ENCODE measurements at regions not wholly inside any gene's neighbourhood (a gene's known extent, or its start where the extent isn't known, plus 50 kb on each side); places are given as distances from the start of the nearest gene placed in this dataset.

GRCh38 chr14:97368049-97368448 lies 570.9 kb downstream of the VRK1 start:
- DNase-seq = no peak

GRCh38 chr14:97368900-97369564 lies 571.9 kb downstream of the VRK1 start:
- DNase-seq = no peak

DNA sequence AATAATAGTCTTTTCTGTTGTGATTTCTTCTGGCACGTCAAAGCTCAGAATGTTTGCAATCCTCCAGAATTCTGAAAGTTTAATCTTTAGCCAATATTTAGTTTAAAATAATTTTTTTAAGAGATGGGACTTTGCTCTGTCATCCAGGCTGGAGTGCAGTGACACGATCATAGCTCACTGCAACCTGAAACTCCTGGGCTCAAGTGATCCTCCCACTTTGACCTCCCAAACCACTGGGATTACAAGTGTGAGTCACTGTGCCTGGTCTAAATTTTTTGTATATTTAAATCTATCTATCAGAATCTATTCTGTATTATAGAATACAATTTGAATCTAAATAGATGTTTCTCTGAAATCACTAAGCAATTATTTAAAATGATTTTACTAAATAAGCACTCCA lies 572.7 kb downstream of the VRK1 start:
- DNase-seq = no peak

DNA sequence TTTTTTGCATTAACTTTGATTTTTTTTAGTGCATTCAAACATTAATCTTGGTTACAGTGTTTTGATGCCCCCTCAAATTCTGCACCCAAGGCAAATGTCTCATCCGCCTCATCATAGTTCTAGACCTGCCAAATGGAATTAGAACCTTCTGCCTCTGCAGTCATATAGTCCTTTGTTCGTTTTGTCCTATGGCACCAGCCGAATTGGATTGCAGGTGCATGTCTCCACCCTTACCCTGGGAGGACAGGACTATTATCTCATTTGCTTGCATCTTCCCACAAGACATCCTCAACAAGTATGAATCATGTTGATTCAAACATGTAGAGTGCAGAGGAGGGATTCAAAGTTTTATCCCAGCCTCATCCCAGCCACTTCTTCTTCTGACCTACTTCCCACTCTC lies 579.1 kb downstream of the VRK1 start:
- DNase-seq = no peak

- no peak for DNase-seq
These were observed 580.4 kb downstream of the VRK1 start for GRCh38 chr14:97377550-97377949.

DNA sequence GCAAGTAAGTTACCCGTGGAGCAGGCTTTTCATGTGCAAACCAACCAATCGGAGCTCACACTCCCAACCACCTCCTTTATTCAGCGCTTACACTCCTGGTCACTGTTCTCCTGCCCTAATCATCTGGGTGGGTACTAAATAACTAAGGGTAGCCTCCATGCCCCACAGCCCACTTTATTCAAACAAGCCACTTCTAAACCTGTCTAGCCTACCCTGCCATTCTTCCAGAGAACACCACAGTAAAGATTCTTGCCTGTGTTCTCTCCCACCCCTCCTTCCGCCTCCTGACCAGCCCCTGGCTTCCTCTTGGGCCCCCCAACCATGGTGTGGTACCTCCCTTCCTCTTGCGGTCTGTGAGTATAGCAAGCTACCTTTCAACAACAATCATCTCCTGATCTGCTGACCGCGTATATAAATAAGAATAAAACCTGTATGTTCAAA lies 581.9 kb downstream of the VRK1 start:
- DNase-seq = peak; percentile 36

- peak; percentile 40 for DNase-seq
These were observed 583.4 kb downstream of the VRK1 start for GRCh38 chr14:97380539-97380941.

GRCh38 chr14:97381309-97381708 lies 584.1 kb downstream of the VRK1 start:
- no peak for DNase-seq

DNA sequence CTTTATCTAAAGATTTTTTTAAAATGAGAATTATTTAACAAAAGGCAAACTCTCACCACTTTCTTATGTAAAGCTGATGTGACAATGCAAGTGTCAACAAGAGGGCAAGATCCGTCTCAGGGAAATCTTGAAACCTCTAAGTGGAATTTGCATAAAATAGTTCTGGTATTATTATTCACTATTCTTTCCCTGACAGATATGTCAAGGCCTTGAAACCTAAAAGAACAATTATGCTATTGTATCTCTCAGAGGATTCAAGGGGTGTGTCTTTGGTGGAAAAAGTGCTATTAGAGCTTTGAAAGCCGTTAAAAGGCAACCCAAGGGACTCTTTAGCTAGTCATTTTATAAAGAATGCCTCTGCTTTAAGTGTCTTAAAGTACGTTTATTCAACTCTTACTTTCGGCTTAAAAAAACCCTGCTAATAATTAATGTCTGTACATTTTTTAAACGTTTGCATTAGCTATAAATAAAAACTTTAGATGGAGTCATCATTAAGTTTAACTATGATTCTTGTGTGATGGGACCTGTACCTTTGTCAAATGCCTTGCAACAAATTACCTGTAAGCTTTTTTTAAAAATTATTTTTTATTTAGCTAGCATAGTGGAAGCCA lies 585.5 kb downstream of the VRK1 start:
- DNase-seq = no peak

GRCh38 chr14:97385727-97386126 lies 588.5 kb downstream of the VRK1 start:
- no peak for DNase-seq

DNA sequence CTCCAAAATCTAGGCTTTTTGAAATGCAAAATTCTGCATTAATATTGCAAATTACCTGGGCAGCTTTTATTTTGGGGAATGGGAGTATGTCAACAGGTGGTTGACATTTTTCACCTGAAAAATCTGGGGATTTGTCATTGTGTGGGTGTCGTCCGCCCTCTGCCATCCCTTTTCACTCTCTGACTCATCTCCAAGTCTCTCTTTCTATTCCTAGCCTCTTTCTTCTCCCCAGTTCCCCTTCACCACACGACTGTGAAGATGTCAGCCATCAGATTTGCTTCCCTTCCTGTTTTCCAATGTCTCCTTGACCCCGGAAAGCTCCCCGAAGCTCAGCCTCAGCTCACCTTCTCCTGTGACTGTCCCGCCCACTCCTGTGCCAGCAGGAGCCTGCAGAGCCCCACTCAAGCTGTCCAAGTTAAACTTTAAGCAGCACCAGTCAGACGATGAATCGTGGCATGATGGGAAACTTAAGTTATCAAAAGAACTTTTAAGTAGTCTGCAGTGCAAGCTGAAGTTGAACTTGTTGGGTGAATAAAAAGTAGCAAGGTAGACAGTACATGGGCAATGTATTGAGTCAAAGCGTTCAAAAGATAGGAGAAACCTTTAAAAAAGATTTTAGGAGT lies 590.2 kb downstream of the VRK1 start:
- DNase-seq = no peak

DNA sequence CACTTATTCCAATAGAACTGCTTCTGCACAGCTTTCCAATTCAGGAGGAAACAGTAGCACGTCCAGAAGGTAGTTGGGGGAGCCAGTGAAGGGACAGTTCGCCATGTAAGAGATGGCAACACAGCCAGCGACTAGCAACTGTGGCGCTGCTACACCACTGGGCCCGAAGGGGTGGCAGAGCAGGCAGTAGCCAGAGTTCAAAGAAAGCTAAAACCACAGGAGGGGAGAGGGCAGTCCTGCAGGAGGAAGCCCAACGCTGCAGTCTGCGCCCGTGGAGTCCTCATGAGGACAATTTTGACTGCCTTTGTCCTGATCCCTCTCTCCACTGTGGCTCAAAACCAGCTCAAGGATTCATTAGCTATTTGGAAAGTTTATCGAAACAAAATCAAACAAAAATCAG lies 591.2 kb downstream of the VRK1 start:
- no peak for DNase-seq

DNA sequence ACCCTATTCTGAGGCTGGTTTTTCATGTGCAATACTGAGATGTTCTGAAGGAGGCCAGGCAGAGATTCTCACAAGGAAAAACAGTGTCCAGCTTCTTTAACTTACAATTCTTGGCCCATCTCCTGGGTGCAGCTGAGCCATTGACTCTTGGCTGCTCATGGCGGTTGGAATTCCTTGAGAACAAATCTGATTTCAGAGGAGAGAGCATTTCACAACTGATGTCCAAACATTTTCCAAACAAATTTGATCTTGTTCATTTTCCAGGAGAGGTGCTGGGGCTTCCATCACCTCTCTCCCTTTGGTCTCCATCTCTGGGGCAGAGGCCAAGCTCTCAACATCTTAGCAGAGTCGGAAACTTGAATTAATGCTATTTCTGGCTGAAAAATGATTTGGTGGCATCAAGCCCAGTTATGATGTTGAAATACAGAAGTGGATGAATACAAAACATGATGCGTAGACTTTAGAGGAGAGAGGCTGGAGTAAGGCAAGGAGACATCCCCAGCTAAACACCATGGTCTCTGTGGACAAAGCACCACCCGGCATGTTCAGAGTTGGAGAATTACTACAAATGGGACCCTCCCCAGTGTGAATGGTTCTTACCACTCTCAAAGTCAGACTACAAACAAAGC lies 593.0 kb downstream of the VRK1 start:
- DNase-seq = no peak

DNA sequence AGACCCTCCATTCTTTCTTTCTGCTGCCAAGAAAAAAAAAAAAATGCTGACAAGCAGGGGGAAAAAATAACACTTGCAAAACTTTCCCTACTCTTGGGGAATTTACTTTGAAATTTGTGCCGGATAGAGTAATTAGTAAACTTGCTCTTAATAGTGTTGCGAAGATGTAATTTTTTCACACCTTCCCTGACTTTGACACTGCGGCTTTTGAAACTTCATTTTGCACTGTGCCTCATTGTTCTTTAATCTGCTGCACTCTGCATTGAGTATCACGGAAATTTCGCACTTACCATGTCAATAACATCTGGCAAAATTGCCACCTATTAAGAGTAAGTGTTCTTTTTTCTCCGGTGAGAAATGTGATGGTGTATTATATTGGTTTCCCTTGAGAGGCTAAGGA lies 596.1 kb downstream of the VRK1 start:
- no peak for DNase-seq

DNA sequence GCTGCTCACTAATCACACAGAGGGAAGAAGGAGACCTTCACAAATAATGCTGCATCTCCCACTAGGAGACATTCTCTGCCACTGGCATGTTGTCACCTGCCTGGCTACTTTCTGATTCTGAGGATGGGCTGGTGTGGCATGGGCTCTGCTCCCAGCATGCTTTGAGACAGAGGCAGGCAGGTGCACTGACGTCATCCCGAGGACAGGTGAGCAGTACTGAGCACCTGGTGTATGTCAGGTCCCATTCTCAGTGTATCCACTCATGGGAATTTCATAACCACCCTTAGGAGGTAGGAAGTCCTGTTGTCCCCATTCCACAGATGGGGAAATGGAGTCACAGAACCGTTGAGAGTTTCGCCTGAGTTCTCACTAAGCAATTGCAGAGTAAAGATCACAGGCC lies 597.9 kb downstream of the VRK1 start:
- no peak for DNase-seq

DNA sequence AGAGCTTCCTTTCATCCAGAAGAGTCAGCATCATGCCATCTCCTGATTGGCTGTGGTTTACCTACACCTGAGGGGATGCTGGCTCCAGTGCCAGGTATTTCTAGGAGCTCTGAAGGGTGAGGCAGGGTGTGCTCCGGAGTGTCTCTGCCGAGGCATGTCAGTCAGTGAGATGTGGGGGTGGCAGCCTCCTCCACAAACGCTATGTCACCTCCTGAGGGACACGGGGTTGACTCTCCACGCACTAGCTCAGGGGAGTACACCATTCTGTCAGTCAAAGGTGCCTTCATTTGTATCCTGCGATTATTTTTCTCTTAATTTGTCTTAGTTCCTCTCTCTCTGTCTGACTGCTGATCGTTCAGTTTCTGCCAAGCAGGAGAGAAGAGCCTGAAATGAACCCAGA lies 604.5 kb downstream of the VRK1 start:
- DNase-seq = no peak

DNA sequence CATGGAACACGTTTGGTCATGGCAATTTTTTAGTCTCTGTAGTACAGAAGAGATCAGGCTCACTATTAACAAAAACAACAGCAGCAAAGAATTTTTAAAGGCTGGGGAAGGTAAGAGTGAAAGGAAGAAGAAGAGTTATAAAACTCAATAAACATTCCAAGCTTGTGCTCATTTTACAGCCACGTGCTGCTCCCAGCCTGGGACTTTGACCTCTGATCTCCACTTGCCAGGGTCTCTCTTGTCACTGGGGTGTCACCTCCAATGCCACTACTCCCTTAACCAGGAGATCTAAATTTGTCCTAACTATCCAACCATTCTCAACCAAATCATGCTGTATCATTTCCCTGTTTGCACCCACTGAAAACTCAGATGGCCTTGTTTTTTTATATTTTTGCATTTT lies 605.1 kb downstream of the VRK1 start:
- DNase-seq = no peak

DNA sequence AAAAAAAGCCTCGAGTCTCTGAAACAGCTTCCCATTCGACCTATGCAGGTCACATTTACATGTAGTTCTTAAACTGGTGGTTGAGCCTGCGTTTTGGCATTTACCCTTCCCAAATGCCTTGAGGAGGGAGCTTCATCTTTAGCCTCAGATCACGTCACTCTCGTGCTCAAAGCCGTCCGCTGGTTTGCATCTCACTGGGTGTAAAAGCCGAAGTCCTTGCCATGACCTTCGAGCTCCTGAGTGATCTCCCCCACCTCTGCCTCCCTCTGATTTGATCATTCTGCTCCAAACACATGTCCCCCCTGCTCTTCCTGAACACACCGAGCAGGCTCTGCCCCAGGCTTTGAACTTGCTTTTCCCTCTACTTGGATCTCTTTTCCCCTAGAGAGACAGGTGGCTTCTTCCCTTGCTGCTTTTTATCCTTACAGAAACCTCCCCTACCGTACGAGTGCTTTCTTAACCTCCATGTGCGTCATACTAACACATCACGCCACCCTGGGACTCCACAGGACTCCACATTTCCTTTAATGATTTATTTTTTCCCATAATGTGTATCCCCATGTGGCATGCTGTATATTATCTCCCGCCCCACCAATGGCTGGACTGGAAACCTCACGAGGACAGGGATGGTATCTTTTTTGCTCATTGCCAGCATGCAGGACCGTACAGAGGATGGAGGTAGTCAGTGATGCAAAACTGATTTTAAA lies 610.7 kb downstream of the VRK1 start:
- DNase-seq = no peak

DNA sequence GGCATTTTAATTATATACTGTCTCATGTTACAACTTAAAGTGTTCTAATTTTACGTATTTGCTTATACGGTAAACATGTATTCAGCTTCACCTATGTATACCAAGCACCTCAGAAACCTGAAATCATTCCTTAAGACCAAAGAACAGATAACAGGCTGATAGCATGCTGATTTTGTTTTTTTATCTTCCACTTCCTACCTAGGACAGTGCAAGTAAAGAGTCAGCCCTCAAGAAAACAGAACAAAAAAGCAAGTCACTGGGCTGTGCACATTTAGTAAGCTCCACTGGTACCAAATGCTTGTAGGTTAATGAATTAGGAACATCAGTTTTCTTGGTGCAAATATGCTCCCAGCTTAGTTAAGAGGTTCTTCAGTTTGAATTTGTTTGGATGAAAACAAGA lies 611.3 kb downstream of the VRK1 start:
- no peak for DNase-seq

GRCh38 chr14:97408937-97409815 lies 612.0 kb downstream of the VRK1 start:
- DNase-seq = peak; percentile 18

DNA sequence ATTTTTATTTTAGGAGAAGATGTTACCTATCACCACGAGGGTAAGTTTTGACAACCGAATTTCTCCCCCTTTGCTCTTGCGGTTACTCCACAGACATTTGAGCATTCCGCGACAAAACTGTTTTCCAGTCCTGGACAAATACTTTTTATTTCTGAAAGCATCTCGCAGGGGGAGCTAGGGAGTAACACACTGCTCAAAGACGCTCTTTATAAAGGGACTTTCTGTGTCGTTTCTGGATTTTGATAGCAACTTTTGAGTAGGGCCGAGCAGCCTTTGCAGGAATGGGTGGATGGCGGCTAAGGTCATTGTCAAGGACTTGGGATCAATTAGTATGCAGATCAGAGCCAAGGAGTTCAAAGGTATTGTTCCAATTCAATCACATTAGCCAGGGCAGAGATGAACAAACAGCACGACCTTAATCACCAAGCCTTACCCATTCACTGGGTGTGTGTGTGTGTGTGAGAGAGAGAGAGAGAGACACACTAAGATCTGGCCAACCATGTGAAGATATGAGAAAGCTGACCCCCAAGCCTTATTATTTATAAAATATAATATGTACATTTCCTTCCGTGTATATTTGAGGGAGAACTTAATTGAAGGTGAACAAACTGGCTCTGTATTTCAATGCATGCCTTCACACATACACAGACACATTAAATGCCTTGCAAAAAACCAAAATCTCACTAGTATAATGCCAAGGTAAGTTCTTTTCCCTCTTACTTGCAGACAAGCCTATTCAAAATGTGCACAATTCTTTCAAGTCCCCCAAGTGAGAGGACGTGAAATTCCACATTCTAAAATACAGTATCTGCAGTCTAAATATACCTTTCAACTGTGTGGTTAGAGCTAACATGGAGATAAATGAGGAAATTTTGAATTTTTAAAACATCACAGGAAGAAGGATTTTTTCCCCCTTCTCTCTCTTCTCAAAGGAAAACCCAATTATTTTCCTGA lies 613.8 kb downstream of the VRK1 start:
- DNase-seq = no peak
